H9 (cell line): ENCODE measurements at regions not wholly inside any gene's neighbourhood (a gene's known extent, or its start where the extent isn't known, plus 50 kb on each side); places are given as distances from the start of the nearest gene placed in this dataset.

ENCODE experiments used
- DNase-seq: peaks from one replicate; pipeline ENCODE4 v3.0.0-alpha.2; 2017
- H2AFZ ChIP-seq: one replicate; pipeline ENCODE4 v1.6.1; 2013; ENCODE audit warnings: mild to moderate bottlenecking, low read length, control low read depth, moderate library complexity
- H2AK5ac ChIP-seq: 2 replicates; pipeline ENCODE4 v1.6.1; 2013; ENCODE audit warnings: low read length, control low read depth, mixed read lengths; ENCODE audit not compliant: insufficient read length
- H2BK120ac ChIP-seq: one replicate; pipeline ENCODE4 v1.6.1; 2013; ENCODE audit warnings: low read depth, mild to moderate bottlenecking, low read length, control low read depth, inconsistent platforms; ENCODE audit not compliant: poor library complexity, severe bottlenecking
- H2BK12ac ChIP-seq: 2 replicates; pipeline ENCODE4 v1.6.1; 2013; ENCODE audit warnings: low read length, control low read depth, mixed read lengths, low read depth; ENCODE audit not compliant: insufficient read length
- H2BK15ac ChIP-seq: 2 replicates; pipeline ENCODE4 v1.6.1; 2013; ENCODE audit warnings: low read depth, low read length, control low read depth
- H2BK20ac ChIP-seq: one replicate; pipeline ENCODE4 v1.6.1; 2013; ENCODE audit warnings: low read depth, mild to moderate bottlenecking, low read length, control low read depth, inconsistent platforms; ENCODE audit not compliant: poor library complexity, severe bottlenecking
- H2BK5ac ChIP-seq: 2 replicates; pipeline ENCODE4 v1.6.1; 2013; ENCODE audit warnings: low read length, control low read depth, mixed read lengths; ENCODE audit not compliant: insufficient read length
- H3K14ac ChIP-seq: 2 replicates; pipeline ENCODE4 v1.6.1; 2013; ENCODE audit warnings: low read length, control low read depth; ENCODE audit not compliant: insufficient read depth
- H3K18ac ChIP-seq: 2 replicates; pipeline ENCODE4 v1.6.1; 2013; ENCODE audit warnings: low read depth, mild to moderate bottlenecking, mixed read lengths, low read length, control low read depth; ENCODE audit not compliant: insufficient read length
- H3K23ac ChIP-seq: 2 replicates; pipeline ENCODE4 v1.6.1; 2013; ENCODE audit warnings: low read length, control low read depth, mixed read lengths, low read depth; ENCODE audit not compliant: insufficient read length
- H3K23me2 ChIP-seq: 2 replicates; pipeline ENCODE4 v1.6.1; 2013; ENCODE audit warnings: low read depth, mild to moderate bottlenecking, mixed read lengths, low read length, control low read depth; ENCODE audit not compliant: insufficient read length, poor library complexity, severe bottlenecking
- H3K27ac ChIP-seq: 2 replicates; pipeline ENCODE4 v1.5.1; 2013; ENCODE audit warnings: low read length, control low read depth, mixed read lengths, low read depth; ENCODE audit not compliant: insufficient read length
- H3K27me3 ChIP-seq: 2 replicates; pipeline ENCODE4 v1.6.1; 2013; ENCODE audit warnings: low read length, control low read depth, inconsistent platforms; ENCODE audit not compliant: insufficient read depth
- H3K4ac ChIP-seq: 2 replicates; pipeline ENCODE4 v1.6.1; 2013; ENCODE audit warnings: low read depth, mild to moderate bottlenecking, control low read depth, inconsistent platforms, low read length, moderate library complexity
- H3K4me1 ChIP-seq: 2 replicates; pipeline ENCODE4 v1.6.1; 2013; ENCODE audit warnings: low read length, control low read depth, inconsistent platforms; ENCODE audit not compliant: insufficient read depth
- H3K4me2 ChIP-seq: 2 replicates; pipeline ENCODE4 v1.6.1; 2013; ENCODE audit warnings: low read length, control low read depth, mixed read lengths; ENCODE audit not compliant: insufficient read length, insufficient read depth
- H3K56ac ChIP-seq: 2 replicates; pipeline ENCODE4 v1.6.1; 2013; ENCODE audit warnings: low read depth, mild to moderate bottlenecking, mixed read lengths, low read length, control low read depth; ENCODE audit not compliant: insufficient read length
- H3K79me1 ChIP-seq: 2 replicates; pipeline ENCODE4 v1.6.1; 2013; ENCODE audit warnings: low read depth, mild to moderate bottlenecking, moderate library complexity, low read length, control low read depth, inconsistent platforms; ENCODE audit not compliant: insufficient read depth, poor library complexity, severe bottlenecking
- H3K79me2 ChIP-seq: 2 replicates; pipeline ENCODE4 v1.6.1; 2013; ENCODE audit warnings: low read length, control low read depth, inconsistent platforms; ENCODE audit not compliant: insufficient read depth
- H3K9ac ChIP-seq: 2 replicates; pipeline ENCODE4 v1.6.1; 2013; ENCODE audit warnings: low read length, control low read depth, mixed read lengths; ENCODE audit not compliant: insufficient read length; ENCODE audit errors: extremely low read depth
- H3K9me3 ChIP-seq: one replicate; pipeline ENCODE4 v1.6.1; 2013; ENCODE audit warnings: low read depth, low read length, inconsistent platforms; ENCODE audit not compliant: control insufficient read depth
- H3T11ph ChIP-seq: one replicate; pipeline ENCODE4 v1.6.1; 2013; ENCODE audit warnings: mild to moderate bottlenecking, low read length, control low read depth, inconsistent platforms
- H4K20me1 ChIP-seq: one replicate; pipeline ENCODE4 v1.6.1; 2013; ENCODE audit not compliant: control insufficient read depth, insufficient read length, insufficient read depth
- H4K5ac ChIP-seq: 2 replicates; pipeline ENCODE4 v1.6.1; 2013; ENCODE audit warnings: low read depth, mild to moderate bottlenecking, mixed read lengths, low read length, control low read depth; ENCODE audit not compliant: insufficient read length
- H4K8ac ChIP-seq: replicated peaks from 2 replicates; pipeline ENCODE4 v1.6.1; 2013; ENCODE audit warnings: low read length, control low read depth, mixed read lengths, low read depth; ENCODE audit not compliant: insufficient read length
- H4K91ac ChIP-seq: 2 replicates; pipeline ENCODE4 v1.6.1; 2013; ENCODE audit warnings: low read depth, mild to moderate bottlenecking, moderate library complexity, mixed read lengths, low read length, control low read depth; ENCODE audit not compliant: insufficient read length
- H3K27ac Mint-ChIP-seq, 3 experiments: 2 replicates in 2 of 3; 3 replicates in 1 of 3; pipeline ENCODE4 v1.8.0; 2020 to 2021; ENCODE audit warnings: mixed read lengths in 3 of 3, mild to moderate bottlenecking in 1 of 3, moderate library complexity in 1 of 3
- H3K27me3 Mint-ChIP-seq: 2 replicates; pipeline ENCODE4 v1.8.0; 2021; ENCODE audit warnings: low read depth, mild to moderate bottlenecking, moderate library complexity, mixed read lengths
- H3K36me3 Mint-ChIP-seq, 3 experiments: 2 replicates in 2 of 3; 3 replicates in 1 of 3; pipeline ENCODE4 v1.8.0; 2020 to 2021; ENCODE audit warnings: low read depth in 3 of 3, mixed read lengths in 3 of 3; ENCODE audit not compliant: insufficient read depth in 1 of 3
- H3K4me1 Mint-ChIP-seq, 2 experiments: 2 replicates each; pipeline ENCODE4 v1.8.0; 2020; ENCODE audit warnings: mixed read lengths in 2 of 2
- H3K4me3 Mint-ChIP-seq, 2 experiments: 2 replicates in 1 of 2; 3 replicates in 1 of 2; pipeline ENCODE4 v1.8.0; 2020 to 2021; ENCODE audit warnings: mild to moderate bottlenecking in 2 of 2, mixed read lengths in 2 of 2, moderate library complexity in 1 of 2
- H3K9me3 Mint-ChIP-seq, 2 experiments: 2 replicates in 1 of 2; 3 replicates in 1 of 2; pipeline ENCODE4 v1.8.0; 2020; ENCODE audit warnings: mild to moderate bottlenecking in 2 of 2, mixed read lengths in 2 of 2, moderate library complexity in 1 of 2
- CTCF ChIP-seq: fragments of 200-600 bp; sonication (generic); conservative IDR thresholded peaks from 3 replicates; pipeline ENCODE4 v1.8.0; 2021; ENCODE audit warnings: antibody characterized with exemption, mild to moderate bottlenecking
- WGBS: extraction: QIAGEN DNeasy Blood & Tissue Kit; methylation state at CpG from one replicate; pipeline ENCODE4 v1.1.7; 2013; ENCODE audit warnings: missing lambda C conversion rate, low lambda C conversion rate, mixed read lengths; ENCODE audit not compliant: insufficient read length; ENCODE audit errors: extremely low coverage; 5-methylcytosine and 5-hydroxymethylcytosine counted together

GRCh38 chr3:148197061-148197460 is 500.6 kb upstream of the AGTR1 start:
- Mint-ChIP-seq H3K9me3 (peaks cover 0 to 2% of the 10 kb centered on the region in 2 experiments; a peak in 1 of 5 replicates), H3K27ac (no peak overlapping the region), H3K27me3 (no peaks in the 10 kb centered on the region), H3K36me3 (peaks cover 0 to 2% (median 0%) of the 10 kb centered on the region in 3 experiments; a peak in 2 of 7 replicates), H3K4me1 (peaks cover 0 to 5% of the 10 kb centered on the region in 2 experiments; a peak in 2 of 4 replicates), H3K4me3 (no peak overlapping the region)
- H3K27me3 ChIP-seq: no peaks in the 10 kb centered on the region
- H3K23ac ChIP-seq: no peak overlapping the region
- no peak overlapping the region for H3T11ph ChIP-seq
- no peak for DNase-seq
- no peak overlapping the region for H3K27ac ChIP-seq
- H4K5ac ChIP-seq: no peak overlapping the region
- H3K4ac ChIP-seq: no peak overlapping the region
- no peak overlapping the region for H2AK5ac ChIP-seq
- H2AFZ ChIP-seq: no peak overlapping the region
- H3K79me1 ChIP-seq: no peaks in the 10 kb centered on the region
- H2BK12ac ChIP-seq: no peak overlapping the region
- H3K9ac ChIP-seq: no peak overlapping the region
- H3K79me2 ChIP-seq: no peaks in the 10 kb centered on the region
- H3K56ac ChIP-seq: no peak overlapping the region
- no peak overlapping the region for H3K14ac ChIP-seq
- no peak overlapping the region for H2BK20ac ChIP-seq
- H4K91ac ChIP-seq: no peak overlapping the region
- H4K8ac ChIP-seq: no peak overlapping the region
- no peak overlapping the region for H3K18ac ChIP-seq
- no peak overlapping the region for H2BK120ac ChIP-seq
- H2BK5ac ChIP-seq: no peak overlapping the region
- no peaks in the 10 kb centered on the region for H4K20me1 ChIP-seq
- no peaks in the 10 kb centered on the region for H3K4me1 ChIP-seq
- H3K23me2 ChIP-seq: no peaks in the 10 kb centered on the region
- H2BK15ac ChIP-seq: no peak overlapping the region
- no peaks in the 10 kb centered on the region for H3K9me3 ChIP-seq
- no peak overlapping the region for H3K4me2 ChIP-seq
- no CpG with 5 or more reads among the region's 3 CpGs for WGBS
- no peak for TF ChIP-seq CTCF
